K562 (cell line): ENCODE measurements at regions not wholly inside any gene's neighbourhood (a gene's known extent, or its start where the extent isn't known, plus 50 kb on each side); places are given as distances from the start of the nearest gene placed in this dataset.

Experiments
- GTF2A2 ChIP-seq: IDR thresholded peaks from 2 replicates; pipeline ENCODE4 v1.6.1; 2016; ENCODE audit warnings: mild to moderate bottlenecking, missing genetic modification characterization, missing compliant biosample characterization
- HDGF ChIP-seq: fragments of 450-650 bp; IDR thresholded peaks from 2 replicates; pipeline ENCODE4 v1.6.1; 2016
- KDM4B ChIP-seq, 2 experiments: fragments of 450-650 bp in 1 of 2; sonication (generic) in 1 of 2; IDR thresholded peaks; 2 replicates each; pipeline ENCODE4 v1.6.1; 2016 to 2017; ENCODE audit warnings: borderline replicate concordance in 2 of 2, antibody characterized with exemption in 1 of 2, low read depth in 1 of 2, mild to moderate bottlenecking in 1 of 2
- MAFF ChIP-seq: IDR thresholded peaks from 2 replicates; pipeline ENCODE4 v1.6.1; 2012; ENCODE audit warnings: low read length, improper control_type of control experiment
- RBM14 ChIP-seq: fragments of 200-400 bp; formaldehyde crosslinking; IDR thresholded peaks from 2 replicates; pipeline ENCODE4 v1.6.1; 2018; ENCODE audit warnings: low read depth, mild to moderate bottlenecking, low read length, moderate library complexity, borderline replicate concordance; ENCODE audit not compliant: insufficient read depth
- SLC30A9 ChIP-seq: fragments of 250-450 bp; sonication (Bioruptor Pico); IDR thresholded peaks from 2 replicates; pipeline ENCODE4 v1.8.0; 2022; ENCODE audit warnings: mild to moderate bottlenecking, moderate library complexity
- SP2 ChIP-seq: IDR thresholded peaks from 2 replicates; pipeline ENCODE4 v1.6.1; 2011; ENCODE audit warnings: mild to moderate bottlenecking, low read depth, low read length, moderate library complexity; ENCODE audit not compliant: poor library complexity, severe bottlenecking; ENCODE audit errors: extremely low read depth
- SRSF1 ChIP-seq: fragments of 200-400 bp; formaldehyde crosslinking; IDR thresholded peaks from 2 replicates; pipeline ENCODE4 v1.6.1; 2017; ENCODE audit warnings: mild to moderate bottlenecking, low read depth, low read length, moderate library complexity
- TAF1 ChIP-seq: IDR thresholded peaks from 2 replicates; pipeline ENCODE4 v1.6.1; 2011; ENCODE audit warnings: mild to moderate bottlenecking, low read length, moderate library complexity; ENCODE audit not compliant: insufficient read depth, control insufficient read depth, severe bottlenecking; ENCODE audit errors: extremely low read depth
- TCFL5 ChIP-seq: fragments of 250-450 bp; sonication (Bioruptor Pico); conservative IDR thresholded peaks from 2 replicates; pipeline ENCODE4 v1.6.1; 2021; ENCODE audit warnings: mild to moderate bottlenecking, moderate library complexity, matching md5 sums
- TOE1 ChIP-seq, 2 experiments: fragments of 450-650 bp in 1 of 2; sonication (generic) in 1 of 2; formaldehyde crosslinking in 1 of 2; IDR thresholded peaks; 2 replicates each; pipeline versions ENCODE4 v1.7.1 to v1.8.0; 2016 to 2022; ENCODE audit warnings: borderline replicate concordance in 2 of 2, mild to moderate bottlenecking in 2 of 2, antibody characterized with exemption in 1 of 2, inconsistent platforms in 1 of 2, low read depth in 1 of 2, missing genetic modification reagents in 1 of 2, moderate library complexity in 1 of 2
- ZNF121 ChIP-seq: sonication (generic); formaldehyde crosslinking; conservative IDR thresholded peaks from 2 replicates; pipeline ENCODE4 v1.8.0; 2022; ENCODE audit warnings: missing genetic modification reagents
- ZNF165 ChIP-seq: fragments of 250-450 bp; sonication (Bioruptor Pico); IDR thresholded peaks from 2 replicates; pipeline ENCODE4 v1.4.0; 2020; ENCODE audit warnings: borderline replicate concordance
- ZNF41 ChIP-seq: fragments of 250-450 bp; sonication (Bioruptor Pico); conservative IDR thresholded peaks from 2 replicates; pipeline ENCODE4 v1.4.0; 2020; ENCODE audit warnings: mild to moderate bottlenecking
- ZNF695 ChIP-seq: fragments of 450-650 bp; formaldehyde crosslinking; IDR thresholded peaks from 2 replicates; pipeline ENCODE4 v1.4.0; 2020; ENCODE audit warnings: mild to moderate bottlenecking, moderate library complexity
- ZNF740 ChIP-seq, 3 experiments: fragments of 200-800 bp in 1 of 3; sonication (Bioruptor generic) in 1 of 3; sonication (generic) in 1 of 3; formaldehyde crosslinking in 1 of 3; IDR thresholded peaks; 2 replicates each; pipeline versions ENCODE4 v1.6.1 to v1.8.0; 2016 to 2022; ENCODE audit warnings: mild to moderate bottlenecking in 2 of 3, missing compliant biosample characterization in 2 of 3, missing genetic modification characterization in 2 of 3, missing genetic modification reagents in 1 of 3
- TF ChIP-seq, protein P1 (sequence below): fragments of 200-400 bp; formaldehyde crosslinking; IDR thresholded peaks from 2 replicates; pipeline ENCODE4 v1.6.1; 2017; ENCODE audit warnings: mild to moderate bottlenecking, low read depth, low read length, moderate library complexity
- TF ChIP-seq, protein P2 (sequence below): sonication (generic); formaldehyde crosslinking; IDR thresholded peaks from 2 replicates; pipeline ENCODE4 v1.8.0; 2023; ENCODE audit warnings: missing genetic modification reagents, mild to moderate bottlenecking, borderline replicate concordance

- TF ChIP-seq SLC30A9 (CRISPR knock-in tag) (no peak), SRSF1 (no peak), HDGF (no peak), ZNF121 (no peak), KDM4B (IDR thresholded peaks at IDR 0.05; ENCODE audit: borderline replicate concordance in 2 of 2, low read depth in 1 of 2) (no peak), ZNF695 (CRISPR knock-in tag) (no peak), TAF1 (no peak), ZNF740 (CRISPR knock-in tag; IDR thresholded peaks at IDR 0.05) (no peak), ZNF740 (tag; IDR thresholded peaks at IDR 0.05) (no peak), TOE1 (IDR thresholded peaks at IDR 0.05; ENCODE audit: borderline replicate concordance) (no peak), TOE1 (CRISPR knock-in tag; IDR thresholded peaks at IDR 0.05; ENCODE audit: borderline replicate concordance, low read depth) (no peak; the same call in 1 of the 2 replicates), GTF2A2 (tag) (no peak), TCFL5 (no peak), MAFF (peak; percentile 54), RBM14 (no peak), ZNF41 (CRISPR knock-in tag) (no peak), SP2 (no peak), ZNF165 (CRISPR knock-in tag) (no peak)
- TF ChIP-seq, protein P1, sequence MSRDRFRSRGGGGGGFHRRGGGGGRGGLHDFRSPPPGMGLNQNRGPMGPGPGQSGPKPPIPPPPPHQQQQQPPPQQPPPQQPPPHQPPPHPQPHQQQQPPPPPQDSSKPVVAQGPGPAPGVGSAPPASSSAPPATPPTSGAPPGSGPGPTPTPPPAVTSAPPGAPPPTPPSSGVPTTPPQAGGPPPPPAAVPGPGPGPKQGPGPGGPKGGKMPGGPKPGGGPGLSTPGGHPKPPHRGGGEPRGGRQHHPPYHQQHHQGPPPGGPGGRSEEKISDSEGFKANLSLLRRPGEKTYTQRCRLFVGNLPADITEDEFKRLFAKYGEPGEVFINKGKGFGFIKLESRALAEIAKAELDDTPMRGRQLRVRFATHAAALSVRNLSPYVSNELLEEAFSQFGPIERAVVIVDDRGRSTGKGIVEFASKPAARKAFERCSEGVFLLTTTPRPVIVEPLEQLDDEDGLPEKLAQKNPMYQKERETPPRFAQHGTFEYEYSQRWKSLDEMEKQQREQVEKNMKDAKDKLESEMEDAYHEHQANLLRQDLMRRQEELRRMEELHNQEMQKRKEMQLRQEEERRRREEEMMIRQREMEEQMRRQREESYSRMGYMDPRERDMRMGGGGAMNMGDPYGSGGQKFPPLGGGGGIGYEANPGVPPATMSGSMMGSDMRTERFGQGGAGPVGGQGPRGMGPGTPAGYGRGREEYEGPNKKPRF: no peak
- TF ChIP-seq, protein P2, sequence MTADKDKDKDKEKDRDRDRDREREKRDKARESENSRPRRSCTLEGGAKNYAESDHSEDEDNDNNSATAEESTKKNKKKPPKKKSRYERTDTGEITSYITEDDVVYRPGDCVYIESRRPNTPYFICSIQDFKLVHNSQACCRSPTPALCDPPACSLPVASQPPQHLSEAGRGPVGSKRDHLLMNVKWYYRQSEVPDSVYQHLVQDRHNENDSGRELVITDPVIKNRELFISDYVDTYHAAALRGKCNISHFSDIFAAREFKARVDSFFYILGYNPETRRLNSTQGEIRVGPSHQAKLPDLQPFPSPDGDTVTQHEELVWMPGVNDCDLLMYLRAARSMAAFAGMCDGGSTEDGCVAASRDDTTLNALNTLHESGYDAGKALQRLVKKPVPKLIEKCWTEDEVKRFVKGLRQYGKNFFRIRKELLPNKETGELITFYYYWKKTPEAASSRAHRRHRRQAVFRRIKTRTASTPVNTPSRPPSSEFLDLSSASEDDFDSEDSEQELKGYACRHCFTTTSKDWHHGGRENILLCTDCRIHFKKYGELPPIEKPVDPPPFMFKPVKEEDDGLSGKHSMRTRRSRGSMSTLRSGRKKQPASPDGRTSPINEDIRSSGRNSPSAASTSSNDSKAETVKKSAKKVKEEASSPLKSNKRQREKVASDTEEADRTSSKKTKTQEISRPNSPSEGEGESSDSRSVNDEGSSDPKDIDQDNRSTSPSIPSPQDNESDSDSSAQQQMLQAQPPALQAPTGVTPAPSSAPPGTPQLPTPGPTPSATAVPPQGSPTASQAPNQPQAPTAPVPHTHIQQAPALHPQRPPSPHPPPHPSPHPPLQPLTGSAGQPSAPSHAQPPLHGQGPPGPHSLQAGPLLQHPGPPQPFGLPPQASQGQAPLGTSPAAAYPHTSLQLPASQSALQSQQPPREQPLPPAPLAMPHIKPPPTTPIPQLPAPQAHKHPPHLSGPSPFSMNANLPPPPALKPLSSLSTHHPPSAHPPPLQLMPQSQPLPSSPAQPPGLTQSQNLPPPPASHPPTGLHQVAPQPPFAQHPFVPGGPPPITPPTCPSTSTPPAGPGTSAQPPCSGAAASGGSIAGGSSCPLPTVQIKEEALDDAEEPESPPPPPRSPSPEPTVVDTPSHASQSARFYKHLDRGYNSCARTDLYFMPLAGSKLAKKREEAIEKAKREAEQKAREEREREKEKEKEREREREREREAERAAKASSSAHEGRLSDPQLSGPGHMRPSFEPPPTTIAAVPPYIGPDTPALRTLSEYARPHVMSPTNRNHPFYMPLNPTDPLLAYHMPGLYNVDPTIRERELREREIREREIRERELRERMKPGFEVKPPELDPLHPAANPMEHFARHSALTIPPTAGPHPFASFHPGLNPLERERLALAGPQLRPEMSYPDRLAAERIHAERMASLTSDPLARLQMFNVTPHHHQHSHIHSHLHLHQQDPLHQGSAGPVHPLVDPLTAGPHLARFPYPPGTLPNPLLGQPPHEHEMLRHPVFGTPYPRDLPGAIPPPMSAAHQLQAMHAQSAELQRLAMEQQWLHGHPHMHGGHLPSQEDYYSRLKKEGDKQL (CRISPR knock-in tag): no peak
Measured at GRCh38 chr2:12074126-12074844, 327.9 kb downstream of the LPIN1 start (continued).
